DMS153 treated with DMSO at 0.1 percent for 48 hours (cell line): ENCODE measurements at regions not wholly inside any gene's neighbourhood (a gene's known extent, or its start where the extent isn't known, plus 50 kb on each side); places are given as distances from the start of the nearest gene placed in this dataset.
A peak's percentile ranks its signal among the peaks of the same experiment; 100 is the strongest.

Experiments
- DNase-seq: peaks from one replicate; lab custom pipeline; 2025; ENCODE audit not compliant: unreplicated experiment; lab: John Stamatoyannopoulos, UW

DNA sequence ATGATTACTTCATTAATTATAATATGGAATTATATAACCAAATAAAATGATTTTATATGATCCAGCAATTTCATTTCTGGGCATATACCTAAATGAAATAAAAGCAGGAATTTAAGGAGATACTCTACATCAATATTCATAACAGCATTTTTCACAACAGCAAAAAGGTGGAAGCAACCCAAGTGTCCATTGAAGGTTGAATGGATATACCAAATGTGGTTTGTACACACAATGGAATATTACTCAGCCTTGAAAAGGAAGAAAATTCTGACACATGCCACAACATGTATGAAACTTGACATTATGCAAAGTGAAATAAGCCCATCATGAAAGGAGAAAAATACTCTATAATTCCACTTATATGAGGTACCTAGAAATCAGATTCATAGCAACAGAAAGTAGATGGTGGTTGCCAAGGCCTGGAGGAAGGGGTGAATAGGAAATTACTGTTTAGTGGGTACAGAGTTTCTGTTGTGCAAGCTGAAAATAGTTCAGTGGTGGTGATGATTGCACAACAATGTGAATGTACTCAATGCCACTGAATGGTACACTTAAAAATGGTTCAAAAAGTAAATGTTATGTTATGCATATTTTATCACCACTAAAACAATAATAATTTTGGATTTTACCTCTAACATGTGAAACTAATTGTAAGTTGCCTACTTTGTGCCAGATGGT lies 471.5 kb downstream of the SPRY1 start:
- no peak for DNase-seq

DNA sequence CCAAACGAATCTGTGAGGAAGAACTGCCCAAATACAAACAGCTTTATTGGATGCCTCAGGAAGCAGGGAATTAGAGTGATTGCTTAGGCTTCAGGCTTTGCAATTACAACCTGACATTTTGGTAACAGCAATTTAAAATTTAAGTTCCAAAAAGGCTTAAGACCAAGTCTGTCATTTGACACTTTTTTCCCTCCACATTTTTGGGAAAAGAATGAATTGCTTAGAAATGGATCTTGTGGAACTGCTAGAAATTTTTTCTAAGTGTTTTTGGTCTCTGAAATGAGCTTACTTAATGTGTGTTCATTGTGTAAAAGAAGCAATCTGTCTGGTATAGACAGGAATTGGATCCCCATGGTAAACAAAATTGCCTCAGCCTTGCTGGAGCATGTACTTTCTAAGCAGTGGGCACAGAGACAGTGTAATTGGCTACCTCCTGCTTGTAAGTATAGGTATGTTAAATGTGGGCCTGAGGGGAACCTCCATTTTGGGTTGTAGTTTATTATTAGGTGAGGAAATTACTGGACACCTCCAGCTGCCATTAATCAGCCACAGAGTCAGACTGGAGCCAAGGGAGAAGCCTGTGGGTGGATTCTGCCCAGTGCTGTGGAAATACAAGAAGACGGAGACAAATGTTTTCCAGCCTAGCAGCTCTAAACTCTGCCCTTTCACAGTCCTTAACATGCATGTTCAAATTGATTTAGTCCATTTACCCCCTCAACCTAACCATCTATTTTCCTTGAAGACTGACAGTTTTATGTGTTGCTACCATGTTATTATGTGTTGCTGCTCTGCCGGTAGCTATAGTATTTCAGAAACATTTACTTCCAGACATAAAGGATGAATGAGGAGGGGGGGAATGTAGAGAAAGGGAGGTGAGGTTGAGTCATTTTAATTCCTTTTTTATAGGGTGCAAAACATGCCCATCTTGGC lies 473.0 kb downstream of the SPRY1 start:
- DNase-seq = peak; percentile 65

DNA sequence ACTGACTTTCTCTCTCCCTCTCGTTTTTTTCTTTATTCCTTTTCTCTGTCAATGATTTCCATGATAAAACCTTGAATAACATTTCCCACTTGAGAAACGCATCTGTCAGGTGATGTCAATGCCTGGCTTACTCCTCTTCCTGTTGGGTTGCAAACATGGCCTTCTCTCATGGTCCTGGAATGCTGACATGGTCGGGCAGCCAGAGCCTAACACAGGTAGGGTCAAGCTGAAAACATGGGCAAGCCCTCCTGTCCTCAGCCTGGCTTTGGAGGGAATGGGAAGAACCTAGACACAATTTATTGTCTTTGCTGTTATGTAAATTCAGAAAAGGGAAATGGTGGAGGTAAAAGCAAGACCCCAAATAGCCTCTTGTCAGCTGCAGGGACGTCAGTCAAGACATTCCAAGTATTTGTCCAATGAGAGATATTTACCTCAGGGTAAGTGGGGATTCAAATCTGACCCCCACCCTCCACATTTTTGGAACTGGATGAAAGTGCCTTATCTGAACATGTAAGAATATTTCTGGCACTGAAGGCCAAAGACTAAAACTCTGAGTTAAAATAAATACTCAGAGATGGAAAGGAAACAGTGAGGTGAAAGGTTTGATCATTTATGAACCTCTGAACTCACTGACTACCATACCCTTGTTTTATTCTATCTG lies 473.8 kb downstream of the SPRY1 start:
- no peak for DNase-seq

DNA sequence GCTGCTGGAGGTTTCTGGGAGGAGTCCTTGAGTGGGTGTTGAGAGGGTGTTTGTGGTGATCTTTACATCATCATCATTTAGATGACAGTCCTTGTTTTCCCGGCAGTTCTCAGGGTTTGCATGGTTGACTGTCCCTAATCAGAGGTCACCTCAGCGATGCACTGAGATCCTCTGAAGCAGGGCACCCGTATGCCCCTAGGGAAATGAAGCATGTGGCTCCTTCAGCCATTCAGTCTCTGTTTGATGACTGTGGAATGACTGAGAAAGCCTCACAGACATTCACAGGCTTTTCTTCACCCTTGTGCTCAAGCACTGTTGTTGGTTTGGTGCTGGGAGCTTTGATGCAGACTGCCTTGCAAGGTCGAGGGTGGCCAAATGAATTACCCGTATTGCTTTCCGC lies 474.7 kb downstream of the SPRY1 start:
- DNase-seq = no peak

DNA sequence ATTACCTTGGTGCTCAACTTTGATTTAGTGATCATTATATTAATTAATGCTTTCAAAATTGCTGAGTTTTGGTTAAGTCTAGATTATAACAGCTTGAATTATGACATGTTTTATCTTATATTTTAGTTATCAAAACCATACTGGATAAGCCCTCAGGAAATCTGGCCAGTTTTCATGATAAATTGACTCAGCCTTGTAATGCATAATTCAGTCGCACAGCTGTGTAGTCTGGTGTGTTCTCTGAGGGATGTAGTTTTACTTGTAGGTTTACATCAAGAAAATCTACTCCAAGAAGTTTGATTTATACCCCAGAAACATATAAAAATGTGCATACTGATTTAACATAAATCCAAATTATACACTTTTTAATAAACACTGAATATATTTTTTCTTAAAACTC lies 477.5 kb downstream of the SPRY1 start:
- no peak for DNase-seq

DNA sequence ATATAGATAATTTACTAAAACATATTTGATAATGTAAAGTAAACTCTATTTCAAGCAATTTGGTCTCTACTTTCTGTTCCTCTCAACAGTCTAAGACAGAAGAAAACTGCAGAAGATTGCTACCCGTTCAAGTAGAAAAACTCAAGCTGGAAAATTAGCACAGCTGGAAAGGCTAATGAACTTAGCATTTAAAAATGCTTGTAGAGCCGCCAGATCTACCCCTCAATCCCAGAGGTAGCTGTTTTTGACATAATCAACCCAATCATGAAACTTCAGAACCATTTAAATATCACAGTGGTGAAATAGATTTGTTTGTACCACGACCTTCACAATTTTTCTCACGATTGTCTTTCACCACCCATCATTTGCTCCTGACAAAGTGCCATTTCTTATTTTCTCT lies 479.5 kb downstream of the SPRY1 start:
- no peak for DNase-seq

DNA sequence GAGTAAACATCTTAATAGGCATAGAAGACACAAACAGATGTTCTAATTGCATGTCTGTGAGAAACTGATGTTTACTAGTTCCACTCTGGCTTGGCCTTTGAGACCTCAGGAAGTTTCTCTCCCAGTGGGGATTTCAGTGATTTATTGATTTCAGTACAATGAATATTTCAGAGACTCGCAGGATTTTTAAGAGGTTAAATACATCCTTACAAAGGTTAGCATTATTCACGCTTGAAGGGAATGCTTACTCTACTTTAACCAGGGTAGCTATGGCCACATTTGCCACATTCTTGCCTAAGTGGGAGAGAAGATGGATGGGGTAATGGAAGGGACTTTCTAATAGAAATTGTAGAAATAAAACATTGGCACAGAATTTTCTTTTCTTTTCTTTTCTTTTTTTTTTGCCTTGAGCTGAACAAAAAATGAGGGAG lies 480.1 kb downstream of the SPRY1 start:
- no peak for DNase-seq

DNA sequence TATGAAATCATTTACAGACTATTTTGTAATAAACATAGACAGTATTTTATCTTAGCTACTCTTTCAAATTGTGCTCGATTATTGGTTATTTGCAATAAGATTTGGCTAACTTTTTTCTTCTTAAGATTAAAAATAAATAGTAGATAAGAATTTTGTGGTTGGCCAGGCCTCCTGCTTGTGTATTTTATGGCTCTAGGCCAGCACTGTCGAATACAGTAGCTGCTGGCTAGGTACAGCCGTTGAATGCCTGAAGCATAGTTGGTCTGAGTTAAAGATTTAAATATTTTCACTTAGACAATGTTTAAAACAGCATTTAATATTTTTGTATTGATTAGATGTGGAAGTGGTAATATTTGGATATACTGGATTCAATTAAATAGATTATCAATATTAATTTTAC lies 481.0 kb downstream of the SPRY1 start:
- DNase-seq = no peak

DNA sequence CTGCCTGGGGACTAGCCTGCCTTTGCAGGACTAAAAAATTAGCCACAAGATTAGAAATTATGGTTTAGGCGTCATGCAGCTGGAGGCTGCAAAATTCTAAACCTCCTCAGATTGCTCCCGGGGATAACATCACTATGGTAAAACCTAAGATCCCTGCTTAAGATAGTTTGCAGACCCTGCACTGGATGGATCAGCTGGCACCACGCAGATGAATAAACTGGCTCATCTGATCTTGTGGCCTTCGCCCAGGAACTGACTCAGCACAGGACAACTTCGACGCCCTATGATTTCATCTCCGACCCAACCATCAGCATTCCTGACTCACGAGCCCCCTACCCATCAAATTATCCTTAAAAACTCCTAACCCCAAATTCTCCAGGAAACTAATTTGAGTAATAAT lies 482.4 kb downstream of the SPRY1 start:
- no peak for DNase-seq

DNA sequence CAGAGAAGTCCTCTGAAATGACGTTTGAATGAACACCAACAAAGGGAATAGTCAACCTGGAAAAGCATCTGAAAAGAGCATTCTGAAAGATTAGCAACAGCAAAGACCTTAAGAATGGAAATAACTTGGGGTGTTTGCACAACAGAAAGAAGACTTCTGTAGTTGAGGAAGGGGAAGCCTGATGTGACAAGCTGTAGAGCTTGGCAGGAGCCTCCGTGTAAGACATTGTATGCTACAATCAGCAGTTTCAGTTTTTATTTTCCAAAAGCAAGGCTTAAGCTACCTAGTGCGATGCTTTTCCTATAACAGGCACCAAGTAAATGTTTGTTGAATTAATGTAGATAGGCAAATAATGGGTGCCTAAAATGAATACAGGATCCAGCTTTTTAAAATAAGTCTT lies 484.0 kb downstream of the SPRY1 start:
- no peak for DNase-seq

DNA sequence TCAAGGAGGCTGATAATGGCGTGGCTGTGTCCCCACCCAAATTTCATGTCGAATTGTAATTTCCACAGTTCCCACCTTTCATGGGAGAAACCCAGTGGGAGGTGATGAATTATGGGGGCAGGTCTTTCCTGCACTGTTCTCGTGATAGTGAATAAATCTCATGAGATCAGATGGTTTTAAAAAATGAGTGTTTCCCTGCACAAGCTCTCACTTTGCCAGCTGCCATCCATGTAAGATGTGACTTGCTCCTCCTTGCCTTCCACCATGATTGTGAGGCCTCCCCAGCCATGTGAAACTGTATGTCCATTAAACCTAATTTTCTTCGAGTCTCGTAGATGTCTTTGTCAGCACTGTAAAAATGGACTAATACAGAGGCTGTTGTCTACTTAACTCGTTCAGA lies 488.3 kb downstream of the SPRY1 start:
- DNase-seq = no peak

DNA sequence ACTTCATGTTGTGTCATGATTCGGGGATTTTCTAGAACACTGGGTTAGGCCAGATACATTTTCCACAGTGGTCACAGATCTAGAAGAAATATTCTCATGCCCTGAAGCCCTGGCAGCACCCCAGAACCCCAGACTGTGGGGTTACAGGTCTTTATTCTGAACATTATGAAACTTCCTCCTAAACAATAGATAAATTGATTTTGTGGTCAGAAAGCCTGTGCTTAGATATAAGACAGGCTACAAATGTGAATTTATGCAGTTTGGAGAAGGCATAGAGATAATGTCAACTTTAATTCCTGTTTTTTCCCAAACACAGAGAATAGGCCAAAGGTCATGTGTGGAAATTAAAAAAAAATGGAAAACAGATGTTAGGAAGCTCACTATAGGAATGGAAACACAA lies 492.9 kb downstream of the SPRY1 start:
- DNase-seq = no peak

DNA sequence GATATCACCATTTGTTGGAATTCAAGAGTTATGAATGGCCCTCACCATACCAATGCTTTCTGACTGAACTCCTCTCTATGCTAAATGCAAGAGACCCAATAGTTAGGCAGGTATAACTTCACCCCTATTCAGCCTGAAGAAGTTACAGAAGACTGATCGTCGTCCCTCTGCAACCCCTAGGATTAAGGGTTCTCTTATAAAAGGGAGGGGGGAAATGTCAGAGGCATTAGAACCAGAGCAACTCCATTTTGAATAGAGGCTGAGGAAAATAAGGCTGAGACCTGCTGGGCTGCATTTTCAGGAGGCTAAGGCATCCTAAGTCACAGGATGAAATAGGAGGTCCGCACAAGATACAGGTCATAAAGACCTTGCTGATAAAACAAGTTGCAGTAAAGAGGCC lies 494.3 kb downstream of the SPRY1 start:
- no peak for DNase-seq

DNA sequence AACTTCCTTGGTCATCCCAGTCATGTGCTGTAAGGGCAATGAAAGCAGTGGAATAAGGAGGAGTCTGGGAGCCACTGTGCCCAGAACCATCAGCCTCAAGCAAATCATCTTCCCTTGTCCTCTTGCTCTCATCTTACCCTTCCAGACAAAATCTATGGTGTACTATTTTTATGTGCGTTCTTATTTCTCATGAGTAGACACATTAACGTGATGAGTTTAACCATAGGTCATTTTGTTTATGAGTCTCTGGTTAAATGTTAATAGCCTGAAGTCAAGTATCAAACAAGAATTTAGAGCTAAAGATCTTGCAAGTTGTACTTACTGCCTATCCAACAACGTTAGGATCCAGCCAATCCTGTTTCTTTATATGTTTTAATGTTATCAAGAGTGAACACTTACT lies 495.3 kb downstream of the SPRY1 start:
- no peak for DNase-seq

DNA sequence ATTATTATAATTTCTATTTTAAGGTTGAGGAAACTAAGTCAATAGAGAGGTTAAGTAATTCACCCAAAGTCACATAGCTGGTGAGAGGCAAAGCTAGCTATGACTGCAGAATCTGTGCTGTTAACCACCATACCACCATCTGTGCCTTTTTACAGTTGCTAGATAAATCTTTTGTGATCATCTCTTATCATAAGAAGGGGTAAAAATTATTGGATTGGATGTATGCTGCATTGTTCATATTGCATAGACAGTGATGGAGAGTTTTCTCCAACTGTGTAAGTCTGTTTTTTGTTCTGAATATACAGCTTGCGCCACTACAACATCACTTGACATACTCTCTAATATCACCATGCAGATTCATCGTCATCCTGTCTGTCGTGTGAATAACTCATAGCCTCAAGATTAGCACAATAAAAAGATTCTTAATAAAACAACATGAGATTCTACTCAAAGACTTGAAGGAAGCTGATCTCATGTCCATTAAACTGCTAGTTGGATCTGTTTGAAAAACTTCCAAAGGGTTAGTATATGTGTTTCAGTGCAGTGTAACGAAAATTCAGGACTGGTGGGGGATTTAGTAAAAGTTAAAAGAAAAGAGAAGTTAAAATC lies 495.9 kb downstream of the SPRY1 start:
- DNase-seq = no peak

DNA sequence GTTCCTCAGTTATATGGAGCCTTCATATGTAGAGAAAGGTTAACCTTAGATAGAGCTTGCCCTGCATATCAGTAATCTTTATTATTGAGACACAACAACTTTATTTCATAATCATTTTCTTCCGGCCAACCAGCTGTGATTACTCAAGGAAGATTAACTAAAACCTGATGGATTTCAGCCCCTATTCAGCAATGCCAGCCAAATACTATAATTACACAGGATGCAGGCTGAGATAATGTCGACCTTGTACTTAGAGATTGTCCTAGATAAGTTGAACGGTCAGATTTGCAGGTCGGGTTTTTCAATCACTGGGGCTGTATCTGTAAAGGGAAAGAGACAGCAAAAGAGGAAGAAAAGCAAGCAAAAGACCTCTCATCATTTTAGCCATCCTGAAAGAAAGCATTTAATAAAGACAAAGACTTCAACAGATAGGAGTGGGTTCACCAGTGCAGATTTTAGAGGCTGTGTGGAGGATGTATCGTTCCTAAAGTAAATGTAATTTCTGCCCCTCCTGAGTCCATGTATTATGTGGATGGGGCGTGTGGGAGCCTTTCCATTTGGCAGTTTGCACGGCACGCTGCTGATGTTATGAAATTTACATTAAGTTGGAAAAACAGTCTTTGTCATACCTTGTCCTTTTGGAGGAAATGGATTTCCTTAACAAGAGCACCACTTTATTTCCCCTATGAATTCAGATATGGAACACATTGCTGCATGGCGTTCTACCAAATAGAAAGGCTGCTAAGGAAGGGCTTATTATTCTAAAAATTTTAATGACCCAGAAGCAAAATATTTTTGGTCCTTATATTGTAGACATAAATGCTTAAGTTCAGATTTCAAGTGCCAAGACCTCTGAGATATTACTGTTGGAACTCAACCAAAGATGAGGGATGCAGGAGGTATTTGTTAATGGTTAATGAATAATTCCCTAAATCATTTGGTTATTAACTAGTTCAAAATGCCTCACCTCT lies 496.7 kb downstream of the SPRY1 start:
- DNase-seq = no peak

DNA sequence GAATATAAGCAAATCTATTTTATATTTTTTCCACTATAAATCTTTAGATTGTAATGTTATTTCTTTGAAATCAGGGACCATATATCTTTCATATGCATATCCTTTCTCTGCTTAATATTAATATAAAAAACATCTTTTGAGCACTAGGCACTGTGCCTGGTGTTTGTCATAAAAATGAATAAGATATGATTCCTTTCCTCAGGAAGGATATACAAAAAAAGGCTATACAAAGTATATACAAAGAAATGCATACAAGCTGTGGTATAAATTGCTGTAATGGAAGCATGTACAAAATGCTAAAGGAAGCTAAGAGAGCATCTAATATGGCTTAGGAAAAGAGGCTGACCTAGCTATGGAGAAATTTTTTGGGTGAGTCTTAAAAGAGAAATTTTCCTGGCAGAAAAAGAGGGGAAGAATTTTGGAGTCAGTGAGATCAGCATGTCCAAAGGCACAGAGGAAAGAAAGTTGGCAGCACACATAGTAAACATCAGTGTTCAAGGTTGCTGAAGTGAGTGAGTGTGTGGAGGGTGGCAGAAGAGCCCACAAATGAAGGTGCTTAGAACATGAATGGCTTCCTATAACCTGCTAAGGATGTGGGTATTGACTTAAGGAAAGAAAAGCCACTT lies 500.0 kb downstream of the SPRY1 start:
- no peak for DNase-seq

DNA sequence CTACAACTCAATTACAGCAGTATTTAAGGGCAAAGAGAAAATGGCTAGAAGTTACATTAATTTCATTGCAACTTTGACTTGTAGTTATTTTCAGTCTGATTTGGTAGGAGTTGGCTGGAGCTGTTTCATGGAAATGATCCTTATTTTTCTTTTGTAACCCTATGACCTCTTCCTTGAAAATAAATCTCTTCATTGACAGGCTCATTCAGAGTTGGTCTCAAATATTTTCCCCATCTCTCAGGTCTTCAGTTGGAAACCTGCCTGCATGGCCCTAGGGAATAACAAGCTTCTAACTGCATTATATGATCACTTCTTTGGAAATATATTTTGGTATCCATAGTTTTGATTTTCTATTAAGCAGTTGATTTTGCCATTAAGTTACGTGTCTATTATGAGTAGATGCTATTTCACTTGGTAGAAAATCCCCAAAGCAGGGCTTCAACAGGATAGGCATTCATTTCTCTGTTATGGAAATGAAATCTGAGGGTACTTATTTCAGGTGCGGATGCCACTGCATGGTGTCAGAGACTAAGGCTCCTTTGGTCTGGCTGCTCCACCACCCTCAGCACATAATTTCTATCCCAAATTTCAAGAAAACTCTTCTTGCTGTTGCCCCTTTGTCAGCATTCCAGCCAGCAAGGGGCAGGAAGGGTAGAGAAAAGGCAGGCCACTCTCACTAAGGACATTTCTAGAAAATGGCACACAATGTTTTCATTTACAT lies 502.5 kb downstream of the SPRY1 start:
- no peak for DNase-seq

DNA sequence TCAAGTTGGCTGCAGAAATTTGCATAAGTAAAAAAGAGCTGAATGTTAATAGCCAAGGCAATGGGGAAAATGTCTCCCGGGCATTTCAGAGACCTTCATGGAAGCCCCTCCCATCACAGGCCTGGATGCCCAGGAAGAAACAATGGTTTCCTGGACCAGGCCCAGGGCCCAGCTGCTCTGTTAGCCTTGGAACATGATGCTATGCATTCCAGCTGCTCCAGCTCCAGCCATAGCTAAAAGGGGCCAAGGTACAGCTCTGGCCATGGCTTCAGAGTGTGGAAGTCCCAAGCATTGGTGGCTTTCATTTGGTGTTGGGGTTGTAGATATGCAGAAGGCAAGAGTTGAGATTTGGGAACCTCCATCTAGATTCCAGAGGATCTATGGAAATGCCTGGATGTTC lies 508.3 kb downstream of the SPRY1 start:
- DNase-seq = no peak
